ENCODE measurements at regions not wholly inside any gene's neighbourhood (a gene's known extent, or its start where the extent isn't known, plus 50 kb on each side); places are given as distances from the start of the nearest gene placed in this dataset.
"Not testable (repeated sequence)": the region's sequence is repeated elsewhere in the genome, so short reads cannot be mapped to it uniquely, and the experiment has no call there.

- DNase-seq = no peak
These were observed 424.8 kb upstream of the EPHA5 start for GRCh38 chr4:66095065-66095464.

DNA sequence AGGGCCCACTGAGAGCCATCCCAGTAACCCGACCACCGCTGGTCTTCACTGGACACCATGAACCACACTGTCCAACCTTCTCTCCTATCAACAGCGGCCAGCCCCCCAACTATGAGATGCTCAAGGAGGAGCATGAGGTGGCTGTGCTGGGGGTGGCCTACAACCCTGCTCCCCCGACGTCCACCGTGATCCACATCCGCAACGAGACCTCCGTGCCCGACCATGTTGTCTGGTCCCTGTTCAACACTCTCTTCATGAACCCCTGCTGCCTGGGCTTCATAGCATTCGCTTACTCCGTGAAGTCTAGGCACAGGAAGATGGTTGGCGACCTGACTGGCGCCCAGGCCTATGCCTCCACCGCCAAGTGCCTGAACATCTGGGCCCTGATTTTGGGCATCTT lies 423.8 kb upstream of the EPHA5 start:
- no peak for DNase-seq

DNA sequence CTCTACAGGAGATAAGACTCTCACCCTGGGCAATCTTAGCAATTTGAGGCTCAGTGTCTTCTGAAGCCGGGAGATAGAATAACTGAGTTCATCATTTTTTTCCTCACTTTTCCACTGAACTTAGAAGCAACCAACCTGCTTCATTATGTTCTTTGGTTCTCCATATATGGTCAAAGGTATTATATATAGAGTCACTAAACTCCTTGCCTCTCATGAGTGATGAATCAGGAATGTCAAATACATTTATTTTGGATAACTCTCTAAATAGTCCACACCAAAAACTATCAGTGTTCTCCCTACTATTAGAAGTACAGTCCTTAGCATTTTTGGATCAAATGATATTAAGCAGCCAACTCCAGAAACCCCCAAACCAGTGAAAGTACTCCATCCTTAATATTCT lies 421.5 kb upstream of the EPHA5 start:
- no peak for DNase-seq

DNA sequence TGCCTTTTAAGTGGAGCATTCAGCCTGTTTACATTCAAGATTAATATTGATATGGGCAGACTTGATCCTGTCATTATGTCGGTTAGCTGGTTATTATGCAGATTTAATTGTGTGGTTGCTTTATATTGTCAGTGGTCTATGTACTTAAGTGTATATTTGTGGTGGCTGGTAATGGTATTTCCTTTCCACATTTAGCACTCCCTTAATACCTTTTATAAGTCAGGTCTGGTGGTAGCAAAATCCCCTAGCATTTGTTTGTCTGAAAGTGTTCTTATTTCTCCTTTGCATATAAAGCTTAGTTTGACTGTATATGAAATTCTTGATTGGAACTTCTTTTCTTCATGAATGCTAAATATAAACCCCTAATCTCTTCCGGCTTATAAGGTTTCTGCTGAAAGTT lies 403.7 kb upstream of the EPHA5 start:
- DNase-seq = no peak

DNA sequence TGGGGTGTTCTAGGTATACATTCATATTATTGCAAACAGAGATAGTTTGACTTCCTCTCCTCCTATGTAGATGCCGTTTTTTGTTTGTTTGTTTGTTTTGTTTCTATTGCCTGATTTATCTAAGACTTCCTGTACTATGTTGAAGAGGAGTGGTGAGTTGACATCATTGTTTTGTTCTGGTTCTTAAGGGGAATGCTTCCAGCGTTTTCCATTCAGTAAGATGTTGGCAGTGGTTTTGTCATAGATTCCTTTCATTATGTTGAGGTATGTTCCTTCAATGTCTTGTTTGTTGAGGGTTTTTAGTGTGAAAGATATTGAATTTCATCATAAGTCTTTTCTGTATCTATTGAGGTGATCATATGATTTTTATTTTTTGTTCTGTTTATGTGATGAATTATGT lies 401.6 kb upstream of the EPHA5 start:
- no peak for DNase-seq

DNA sequence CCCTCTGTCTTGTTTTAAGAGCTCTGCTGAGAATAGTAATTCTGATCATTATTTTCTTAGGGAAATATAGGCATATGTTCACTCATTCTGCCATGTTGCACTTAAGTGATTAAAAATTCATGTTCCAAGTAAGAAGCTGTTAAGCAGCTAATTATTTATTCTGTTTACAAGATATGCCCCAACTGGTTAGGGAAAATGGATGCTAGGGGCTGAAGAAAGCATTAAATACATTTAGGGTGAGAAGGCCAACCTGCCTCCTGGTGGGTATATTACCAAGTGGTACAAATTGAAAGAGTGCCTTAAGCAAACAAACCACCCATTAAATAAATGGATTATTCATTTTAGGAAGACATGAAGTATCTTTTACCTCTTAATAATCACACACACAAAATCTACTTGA lies 392.6 kb upstream of the EPHA5 start:
- no peak for DNase-seq

DNA sequence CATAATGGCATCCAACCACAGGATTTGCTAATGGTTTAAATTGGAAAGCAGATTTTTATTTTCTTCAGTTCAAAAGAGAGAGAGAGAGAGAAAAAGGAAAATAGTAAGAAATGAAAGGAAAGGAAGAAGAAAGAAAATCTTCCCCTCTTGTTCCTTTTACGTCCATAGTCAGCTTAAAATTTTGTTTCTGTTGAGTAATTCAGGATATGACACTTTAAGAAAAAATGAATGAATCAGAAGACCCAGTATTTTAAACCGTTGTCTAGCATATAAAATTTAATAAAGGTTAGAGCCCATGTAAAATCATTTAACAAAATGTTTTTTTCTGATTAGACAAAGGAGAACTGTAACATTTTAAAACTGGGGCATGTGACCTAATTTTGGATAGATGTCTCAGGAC lies 391.8 kb upstream of the EPHA5 start:
- no peak for DNase-seq

GRCh38 chr4:66059556-66059955 lies 389.3 kb upstream of the EPHA5 start:
- no peak for DNase-seq

GRCh38 chr4:66059136-66059535 lies 388.8 kb upstream of the EPHA5 start:
- no peak for DNase-seq

DNA sequence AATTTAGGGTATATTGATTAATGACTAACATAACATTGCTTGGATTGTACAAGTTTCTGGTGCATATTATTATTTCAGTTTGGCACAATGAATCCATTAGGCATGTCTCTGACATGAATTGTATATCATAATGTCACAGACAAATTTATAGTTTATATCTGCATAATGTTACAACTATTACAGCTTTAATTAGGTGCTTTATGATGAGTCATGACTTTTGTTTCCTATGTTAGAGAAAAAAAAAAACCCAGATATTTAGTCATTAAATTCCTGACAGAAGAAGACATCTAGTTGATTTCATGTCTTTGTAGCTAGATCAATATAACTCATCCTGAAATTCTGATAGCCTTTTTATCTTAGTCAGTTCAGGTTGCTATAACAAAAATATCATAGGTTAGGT lies 385.7 kb upstream of the EPHA5 start:
- no peak for DNase-seq

DNA sequence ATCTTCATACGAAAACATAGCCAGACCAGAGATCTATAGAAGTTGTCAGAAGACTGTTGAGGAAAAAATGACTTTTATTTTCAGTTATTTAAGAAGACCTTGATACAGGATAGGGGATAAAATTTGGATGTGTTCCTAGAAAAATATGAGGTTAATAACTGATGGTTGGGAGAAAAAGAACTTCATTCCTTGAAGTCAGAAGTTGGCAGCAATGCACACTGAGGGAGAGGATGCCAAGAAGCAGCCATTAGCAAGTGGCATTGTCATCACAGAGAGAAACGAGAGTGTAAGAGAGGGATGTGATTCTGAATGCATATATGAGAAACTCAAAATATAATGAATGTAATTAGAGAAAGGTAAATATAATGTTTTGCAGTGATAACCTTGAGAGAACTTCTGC lies 382.1 kb upstream of the EPHA5 start:
- DNase-seq = no peak

GRCh38 chr4:66048861-66049260 lies 378.6 kb upstream of the EPHA5 start:
- no peak for DNase-seq

DNA sequence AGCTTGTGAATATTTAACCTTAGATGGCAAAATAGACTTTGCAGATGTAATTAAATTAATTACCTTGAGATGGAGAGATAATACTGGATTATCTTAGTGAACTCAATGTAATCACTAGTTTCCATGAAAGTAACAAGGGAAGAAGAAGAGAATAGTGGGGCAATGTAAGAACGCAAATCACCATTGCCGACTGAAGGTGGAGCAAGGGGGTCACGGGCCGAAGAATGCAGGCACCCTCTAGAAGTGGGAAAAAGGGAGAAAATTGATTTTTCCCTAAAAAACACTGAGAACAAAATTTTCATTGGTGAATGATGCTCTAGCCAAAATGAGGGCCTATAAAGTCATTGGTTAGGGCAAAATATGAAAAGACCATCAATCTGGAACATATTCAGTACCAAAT lies 375.6 kb upstream of the EPHA5 start:
- DNase-seq = no peak

GRCh38 chr4:66035701-66036100 lies 365.4 kb upstream of the EPHA5 start:
- no peak for DNase-seq

- no peak for DNase-seq
These were observed 364.4 kb upstream of the EPHA5 start for GRCh38 chr4:66034671-66035070.

- no peak for DNase-seq
These were observed 364.0 kb upstream of the EPHA5 start for GRCh38 chr4:66034262-66034661.

DNA sequence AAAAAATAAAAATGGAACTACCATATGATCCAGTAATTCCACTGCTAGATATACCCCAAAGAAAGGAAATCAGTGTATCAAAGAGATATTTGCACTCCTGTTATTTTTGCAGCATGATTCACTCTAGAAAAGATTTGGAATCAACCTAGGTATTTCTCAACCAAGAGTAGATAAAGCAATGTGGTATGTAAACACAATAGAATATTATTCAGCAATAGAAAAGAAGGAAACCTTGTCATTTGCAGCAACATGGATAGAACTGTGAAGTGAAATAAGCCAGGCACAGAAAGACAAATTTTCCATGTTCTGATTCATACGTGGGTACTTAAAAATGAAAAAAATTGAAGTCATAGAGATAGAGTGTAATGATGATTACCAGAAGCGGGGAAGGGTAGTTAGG lies 362.3 kb upstream of the EPHA5 start:
- DNase-seq = no peak

- no peak for DNase-seq
These were observed 358.4 kb upstream of the EPHA5 start for GRCh38 chr4:66028668-66029067.

DNA sequence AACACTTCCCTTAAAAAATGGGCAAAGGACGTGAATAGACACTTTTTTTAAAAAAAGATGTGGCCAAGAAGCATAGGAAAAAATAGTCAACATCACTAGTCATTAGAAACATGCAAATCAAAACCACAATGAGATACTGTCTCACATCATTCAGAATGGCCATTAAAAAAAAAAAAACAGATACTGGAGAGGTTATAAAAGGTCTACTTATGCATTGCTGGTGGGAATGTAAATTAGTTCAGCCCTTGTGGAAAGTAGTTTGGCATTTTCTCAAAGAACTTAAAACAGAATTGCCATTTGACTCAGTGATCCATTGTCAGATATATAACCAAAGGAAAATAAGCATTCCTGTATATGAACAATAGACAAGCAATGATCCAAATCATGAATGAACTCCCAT lies 352.8 kb upstream of the EPHA5 start:
- no peak for DNase-seq

DNA sequence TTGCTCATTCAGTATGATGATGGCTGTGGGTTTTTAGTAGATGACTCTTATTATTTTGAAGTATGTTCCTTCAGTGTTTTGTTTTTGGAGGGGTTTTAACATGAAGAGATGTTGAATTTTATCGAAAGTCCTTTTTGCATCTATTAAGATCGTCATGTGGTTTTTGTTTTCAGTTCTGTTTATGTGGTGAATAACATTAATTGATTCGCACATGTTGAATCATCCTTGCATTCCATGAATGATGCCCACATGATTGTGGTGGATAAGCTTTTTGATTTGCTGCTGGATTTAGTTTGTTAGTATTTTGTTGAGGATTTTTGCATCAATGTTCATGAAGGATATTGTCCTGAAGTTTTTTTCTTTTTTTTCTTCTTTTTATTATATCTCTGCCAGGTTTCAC lies 347.4 kb upstream of the EPHA5 start:
- DNase-seq = no peak

- DNase-seq = no peak
These were observed 346.0 kb upstream of the EPHA5 start for GRCh38 chr4:66016240-66016639.

DNA sequence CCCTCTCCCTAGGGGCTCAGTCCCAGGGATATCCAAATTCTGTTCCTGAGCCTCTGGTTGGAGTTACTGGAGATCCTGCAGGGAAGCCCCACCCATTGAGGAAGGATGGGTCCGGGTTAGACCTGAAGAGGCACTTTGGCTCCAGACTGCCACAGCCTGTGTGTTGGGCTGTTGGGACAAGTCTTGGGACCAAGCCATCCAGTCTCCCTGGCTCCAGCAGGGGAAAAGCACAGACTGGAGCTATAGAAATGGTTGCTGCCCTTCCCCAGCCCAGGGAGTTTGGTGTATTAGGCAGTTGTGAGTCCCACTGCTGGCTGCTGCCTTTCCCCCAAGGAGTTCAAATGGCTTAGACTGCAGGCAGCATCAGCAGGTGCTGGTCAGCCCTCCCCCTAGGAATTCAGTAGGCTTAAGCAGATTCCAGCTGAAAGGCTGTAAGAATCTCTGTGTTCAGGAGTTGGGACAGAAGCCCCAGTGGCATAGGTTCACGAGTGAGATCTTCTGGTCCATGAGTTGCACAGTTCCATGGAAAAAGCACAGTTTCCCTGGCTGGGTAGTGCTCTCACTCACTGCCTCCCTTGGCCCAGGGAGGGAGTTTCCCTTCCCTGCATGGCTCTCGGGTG lies 344.0 kb upstream of the EPHA5 start:
- DNase-seq = no peak

- peak; percentile 74 for DNase-seq
These were observed 330.3 kb upstream of the EPHA5 start for GRCh38 chr4:66000510-66001117.

DNA sequence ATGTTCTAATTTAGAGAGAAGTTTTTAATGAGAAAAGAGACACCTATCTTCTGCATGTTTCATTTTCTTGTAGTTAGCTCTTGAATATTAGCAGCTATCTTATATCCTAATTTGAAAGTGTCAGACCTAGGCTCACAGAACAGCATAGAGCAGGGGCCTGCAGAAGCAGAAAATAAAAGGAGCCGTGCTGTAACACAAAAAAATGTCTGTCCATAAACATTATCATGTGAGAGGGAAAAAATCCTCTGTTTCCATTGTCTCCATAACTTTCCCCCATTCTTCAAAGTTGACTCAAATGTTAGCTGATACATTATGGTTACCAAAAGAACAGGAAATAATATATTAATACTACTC lies 329.2 kb upstream of the EPHA5 start:
- no peak for DNase-seq

DNA sequence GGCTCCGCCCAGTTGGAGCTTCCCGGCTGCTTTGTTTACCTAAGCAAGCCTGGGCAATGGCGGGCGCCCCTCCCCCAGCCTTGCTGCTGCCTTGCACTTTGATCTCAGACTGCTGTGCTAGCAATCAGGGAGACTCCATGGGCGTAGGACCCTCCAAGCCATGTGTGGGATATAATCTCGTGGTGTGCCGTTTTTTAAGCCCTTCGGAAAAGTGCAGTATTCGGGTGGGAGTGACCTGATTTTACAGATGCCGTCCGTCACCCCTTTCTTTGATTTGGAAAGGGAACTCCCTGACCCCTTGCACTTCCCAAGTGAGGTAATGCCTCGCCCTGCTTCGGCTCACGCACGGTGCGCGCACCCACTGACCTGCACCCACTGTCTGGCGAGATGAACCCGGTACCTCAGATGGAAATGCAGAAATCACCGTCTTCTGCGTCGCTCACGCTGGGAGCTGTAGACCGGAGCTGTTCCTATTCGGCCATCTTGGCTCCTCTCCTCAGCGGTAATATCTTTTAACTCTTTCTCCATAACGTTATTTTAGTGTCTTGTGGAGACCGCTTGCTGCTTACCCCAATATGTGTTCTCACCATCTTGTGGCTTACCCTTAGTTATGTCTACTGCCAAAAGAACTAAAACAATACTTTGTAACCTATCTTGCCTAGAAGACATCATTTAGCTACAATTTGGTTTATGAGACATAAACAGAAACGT lies 328.7 kb upstream of the EPHA5 start:
- DNase-seq = not testable (repeated sequence)

Data from OCI-M1 (cell line).